ENCODE measurements at regions not wholly inside any gene's neighbourhood (a gene's known extent, or its start where the extent isn't known, plus 50 kb on each side); places are given as distances from the start of the nearest gene placed in this dataset.
A peak's percentile ranks its signal among the peaks of the same experiment; 100 is the strongest.

DNA sequence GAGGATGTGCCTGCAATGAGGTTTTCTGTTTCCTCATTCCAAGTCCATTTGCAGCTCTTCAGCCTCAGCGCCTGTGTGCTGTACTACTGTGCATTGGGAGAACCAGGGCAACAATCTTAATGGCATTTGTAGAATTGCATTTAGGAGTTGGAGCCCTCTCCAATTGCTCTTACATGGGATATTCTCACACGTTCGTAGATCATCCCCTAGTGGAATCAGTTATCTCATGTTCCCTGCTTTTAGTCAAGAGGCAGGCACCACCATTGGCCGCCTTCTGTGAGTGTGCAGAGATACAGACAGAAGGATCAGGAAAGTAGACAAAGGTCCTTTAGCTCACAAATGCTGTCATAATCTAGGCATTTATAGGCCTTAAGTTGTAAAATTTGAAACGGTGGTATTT, 84.2 kb upstream of the RGS17 start:
- Histone ChIP-seq H3K56ac (replicated peaks; ENCODE audit: insufficient read length, low read depth, low read length) (no peak overlapping the region), H3K14ac (ENCODE audit: insufficient read length) (no peak overlapping the region), H3K79me2 (ENCODE audit: control insufficient read depth in 1 of 2, insufficient read depth in 2 of 2, low read length in 2 of 2) (no peaks in the 10 kb centered on the region), H3K9ac (replicated peaks in 1 of 4; ENCODE audit: extremely low read depth in 1 of 4, low read depth in 3 of 4, low read length in 3 of 4) (no peak overlapping the region), H3K23ac (ENCODE audit: insufficient read length) (no peak overlapping the region), H4K91ac (replicated peaks; ENCODE audit: insufficient read length, low read length) (no peak overlapping the region), H3K36me3 (ENCODE audit: control insufficient read depth in 2 of 4, insufficient read depth in 4 of 4, low read length in 3 of 4) (no peaks in the 10 kb centered on the region), H3K9me3 (ENCODE audit: insufficient read depth in 2 of 2, low read depth in 1 of 2, low read length in 1 of 2) (no peaks in the 10 kb centered on the region), H3K4me2 (ENCODE audit: insufficient read depth in 1 of 2, low read depth in 2 of 2, low read length in 2 of 2) (no peak overlapping the region), H2BK20ac (ENCODE audit: low read length) (no peak overlapping the region), H2BK120ac (replicated peaks; ENCODE audit: low read depth, low read length) (no peak overlapping the region), H4K5ac (ENCODE audit: insufficient read length, low read depth, low read length) (no peak overlapping the region), H3K23me2 (ENCODE audit: low read depth, low read length) (no peaks in the 10 kb centered on the region), H3K4me1 (replicated peaks in 1 of 4; ENCODE audit: control insufficient read depth in 3 of 4, insufficient read depth in 4 of 4, low read length in 3 of 4) (no peaks in the 10 kb centered on the region), H2AFZ (ENCODE audit: low read length) (peak overlapping the region; percentile 88; the same call in 1 of the 2 replicates), H3K4ac (replicated peaks; ENCODE audit: insufficient read length, low read depth, low read length) (no peak overlapping the region), H4K20me1 (replicated peaks in 1 of 2; ENCODE audit: control insufficient read depth in 1 of 2, insufficient read depth in 2 of 2, low read length in 2 of 2) (no peaks in the 10 kb centered on the region), H2BK15ac (ENCODE audit: low read length) (no peak overlapping the region), H2AK5ac (ENCODE audit: low read depth, low read length) (no peak overlapping the region), H3K18ac (ENCODE audit: extremely low read depth, low read length) (no peak overlapping the region), H2BK5ac (ENCODE audit: low read depth, low read length) (no peak overlapping the region), H4K8ac (ENCODE audit: extremely low read depth, insufficient read depth, low read length) (no peak overlapping the region), H3K27me3 (replicated peaks in 1 of 4; ENCODE audit: control insufficient read depth in 3 of 4, extremely low read depth in 1 of 4, insufficient read depth in 3 of 4, low read length in 3 of 4) (no peaks in the 10 kb centered on the region), H3K4me3 (ENCODE audit: extremely low read depth in 1 of 4, insufficient read depth in 2 of 4, low read depth in 3 of 4, low read length in 4 of 4) (no peak overlapping the region), H3K79me1 (ENCODE audit: low read depth, low read length) (no peaks in the 10 kb centered on the region), H3K27ac (ENCODE audit: low read depth, low read length) (no peak overlapping the region), H2BK12ac (ENCODE audit: low read depth, low read length) (no peak overlapping the region)
- TF ChIP-seq SIRT6 (IDR thresholded peaks at IDR 0.05; ENCODE audit: low read length) (no peak), SAP30 (IDR thresholded peaks at IDR 0.05; ENCODE audit: insufficient read depth, insufficient replicate concordance, low read length) (no peak), KDM4A (IDR thresholded peaks at IDR 0.05; ENCODE audit: low read depth, low read length, severe bottlenecking) (no peak), RAD21 (IDR thresholded peaks at IDR 0.05 in 1 of 2, conservative IDR thresholded peaks at IDR 0.05 in 1 of 2; ENCODE audit: low read depth in 2 of 2, low read length in 2 of 2) (peak in 1 of 2 experiments; percentile 18; a peak in 1 of 4 replicates), FOSL1 (IDR thresholded peaks at IDR 0.05; ENCODE audit: insufficient read depth, low read depth, low read length) (no peak), ATF3 (IDR thresholded peaks at IDR 0.05; ENCODE audit: insufficient read depth, low read depth, low read length) (no peak)
- FAIRE-seq (no peak), DNase-seq (ENCODE audit: low read depth in 1 of 2, low spot score in 2 of 2) (no peak)
- CTCF ChIA-PET (ENCODE audit: partially characterized antibody) = interaction anchor here (1.0 kb wide), 1 partner anchor 60 kb away, joined by 5 read pairs; no protein-coding TSS in a partner anchor
- 90% methylated on average over 5 of the region's 5 CpGs; no CpG with 5 or more reads in 1 of the 2 experiments for WGBS, 2 experiments (ENCODE audit: extremely low coverage in 1 of 2, insufficient coverage in 1 of 2, insufficient read length in 1 of 2, insufficient replicate concordance in 2 of 2, low coverage in 1 of 2, low lambda C conversion rate in 2 of 2, missing lambda C conversion rate in 1 of 2)
- POLR2A ChIA-PET (ENCODE audit: partially characterized antibody) = interaction anchor here (0.7 kb wide), 1 partner anchor 233 kb away, joined by 3 read pairs; no protein-coding TSS in a partner anchor
